ENCODE measurements at regions not wholly inside any gene's neighbourhood (a gene's known extent, or its start where the extent isn't known, plus 50 kb on each side); places are given as distances from the start of the nearest gene placed in this dataset.

DNA sequence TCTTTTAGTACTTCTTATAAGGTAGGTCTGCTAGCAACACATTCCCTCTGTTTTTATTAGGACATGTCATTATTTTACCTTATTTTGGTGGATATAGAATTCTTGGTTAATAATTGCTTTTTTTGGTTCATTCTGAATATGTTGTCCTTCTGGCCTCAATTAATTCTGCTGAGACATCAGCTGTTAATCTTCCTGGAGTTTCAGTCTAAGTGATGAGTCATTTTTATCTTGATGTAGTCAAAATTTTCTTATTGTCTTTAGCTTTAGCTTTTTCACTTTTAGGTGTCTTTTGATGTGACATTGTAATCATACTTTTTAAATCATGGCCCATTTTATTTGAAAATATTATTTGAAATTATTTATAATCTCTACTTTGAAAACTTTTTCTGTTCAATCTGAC lies 104.9 kb upstream of the PMCH start:
- TF ChIP-seq CTCF (IDR thresholded peaks at IDR 0.05), result no peak
- no peak for TF ChIP-seq POLR2A (IDR thresholded peaks at IDR 0.05)

Data from body of pancreas (tissue), 4 donors.